ENCODE measurements at regions not wholly inside any gene's neighbourhood (a gene's known extent, or its start where the extent isn't known, plus 50 kb on each side); places are given as distances from the start of the nearest gene placed in this dataset.

DNA sequence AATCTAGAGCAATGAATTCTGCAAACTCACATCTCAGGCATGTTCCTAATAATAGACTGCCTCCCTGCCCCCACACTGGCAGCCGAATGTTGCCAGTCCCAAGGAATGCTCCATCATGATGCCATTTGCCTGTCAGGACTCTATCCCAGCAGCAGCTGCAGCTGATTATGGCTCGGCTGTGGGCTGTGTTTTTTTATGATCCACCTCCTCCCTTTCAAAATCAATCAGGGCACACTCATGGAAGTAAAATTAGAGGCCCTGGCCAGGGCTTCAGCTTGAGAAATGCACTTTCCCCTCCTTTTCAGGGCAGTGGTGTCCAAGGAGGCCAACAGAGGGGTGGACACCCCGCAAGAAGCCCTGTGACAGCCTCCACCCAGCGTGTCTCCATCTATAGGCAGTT, 176.7 kb upstream of the S1PR3 start:
- DNase-seq, result peak; percentile 33
- in situ Hi-C loops (cut with HindIII; ENCODE audit: low pct_ligation_motif_present, low sequenced_read_pairs), result no loop called here
- no peak overlapping the region for H3K4me3 ChIP-seq (ENCODE audit: low read depth, low read length)
- TF ChIP-seq, protein P1, sequence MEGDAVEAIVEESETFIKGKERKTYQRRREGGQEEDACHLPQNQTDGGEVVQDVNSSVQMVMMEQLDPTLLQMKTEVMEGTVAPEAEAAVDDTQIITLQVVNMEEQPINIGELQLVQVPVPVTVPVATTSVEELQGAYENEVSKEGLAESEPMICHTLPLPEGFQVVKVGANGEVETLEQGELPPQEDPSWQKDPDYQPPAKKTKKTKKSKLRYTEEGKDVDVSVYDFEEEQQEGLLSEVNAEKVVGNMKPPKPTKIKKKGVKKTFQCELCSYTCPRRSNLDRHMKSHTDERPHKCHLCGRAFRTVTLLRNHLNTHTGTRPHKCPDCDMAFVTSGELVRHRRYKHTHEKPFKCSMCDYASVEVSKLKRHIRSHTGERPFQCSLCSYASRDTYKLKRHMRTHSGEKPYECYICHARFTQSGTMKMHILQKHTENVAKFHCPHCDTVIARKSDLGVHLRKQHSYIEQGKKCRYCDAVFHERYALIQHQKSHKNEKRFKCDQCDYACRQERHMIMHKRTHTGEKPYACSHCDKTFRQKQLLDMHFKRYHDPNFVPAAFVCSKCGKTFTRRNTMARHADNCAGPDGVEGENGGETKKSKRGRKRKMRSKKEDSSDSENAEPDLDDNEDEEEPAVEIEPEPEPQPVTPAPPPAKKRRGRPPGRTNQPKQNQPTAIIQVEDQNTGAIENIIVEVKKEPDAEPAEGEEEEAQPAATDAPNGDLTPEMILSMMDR (IDR thresholded peaks at IDR 0.05; ENCODE audit: low read depth, low read length, missing control alignments), result no peak
- H3K27ac ChIP-seq, result no peak overlapping the region
- no peaks in the 10 kb centered on the region for H3K27me3 ChIP-seq (replicated peaks)
- no peaks in the 10 kb centered on the region for H3K36me3 ChIP-seq (replicated peaks)

DNA sequence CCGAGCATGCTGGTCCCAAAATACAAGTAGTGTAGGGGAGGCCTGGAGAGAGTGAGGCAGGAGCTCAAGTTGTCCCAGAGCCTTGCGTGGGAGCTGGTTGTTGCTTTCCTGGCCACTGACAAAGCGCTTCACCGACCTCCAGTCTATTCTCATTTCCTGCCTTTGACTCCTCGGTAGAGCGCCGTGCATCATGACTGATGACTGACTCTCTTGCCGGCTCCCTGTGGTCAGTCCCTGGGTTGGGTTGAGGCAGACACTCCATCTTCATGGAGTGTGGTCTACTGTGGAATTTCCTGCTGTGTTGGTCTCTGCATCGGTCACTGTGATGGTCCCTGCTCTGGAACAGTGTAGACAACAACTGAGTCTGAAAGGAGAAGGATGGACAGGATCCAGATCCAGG, 175.1 kb upstream of the S1PR3 start:
- peak; percentile 86 for DNase-seq
- peak overlapping the region; percentile 45 for H3K27ac ChIP-seq
- H3K36me3 ChIP-seq (replicated peaks), result no peaks in the 10 kb centered on the region
- in situ Hi-C loops (cut with HindIII; ENCODE audit: low pct_ligation_motif_present, low sequenced_read_pairs), result no loop called here
- no peak overlapping the region for H3K4me3 ChIP-seq (ENCODE audit: low read depth, low read length)
- no peaks in the 10 kb centered on the region for H3K27me3 ChIP-seq (replicated peaks)
- TF ChIP-seq, protein P1 (IDR thresholded peaks at IDR 0.05; ENCODE audit: low read depth, low read length, missing control alignments), result no peak

DNA sequence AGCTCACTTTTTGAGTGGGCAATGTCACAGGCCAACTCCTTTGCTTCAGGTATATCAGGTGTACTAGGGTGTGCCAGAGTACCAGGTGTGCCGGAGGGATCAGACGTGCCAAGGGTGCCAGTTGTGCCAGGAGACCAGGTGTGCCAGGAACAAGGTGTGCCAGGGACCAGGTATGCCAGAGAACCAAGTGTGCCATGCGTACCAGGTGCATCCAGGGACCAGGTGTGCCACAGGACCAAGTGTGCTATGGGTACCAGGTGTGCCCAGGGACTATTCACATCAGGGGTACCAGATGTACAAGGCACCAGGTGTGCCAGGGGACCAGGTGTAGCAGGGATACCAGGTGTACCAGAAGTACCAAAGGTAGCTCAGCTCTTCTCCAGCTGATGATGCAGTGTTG, 174.7 kb upstream of the S1PR3 start:
- TF ChIP-seq, protein P1 (IDR thresholded peaks at IDR 0.05; ENCODE audit: low read depth, low read length, missing control alignments), result no peak
- Histone ChIP-seq H3K36me3 (replicated peaks) (no peaks in the 10 kb centered on the region), H3K27me3 (replicated peaks) (no peaks in the 10 kb centered on the region)

GRCh38 chr9:88817628-88818027, 173.6 kb upstream of the S1PR3 start:
- TF ChIP-seq, protein P1 (IDR thresholded peaks at IDR 0.05; ENCODE audit: low read depth, low read length, missing control alignments), result no peak
- in situ Hi-C loops (cut with HindIII; ENCODE audit: low pct_ligation_motif_present, low sequenced_read_pairs), result no loop called here
- no peaks in the 10 kb centered on the region for H3K27me3 ChIP-seq (replicated peaks)

More for the DNA sequence above, 174.7 kb upstream of the S1PR3 start:
- DNase-seq, result no peak
- in situ Hi-C loops (cut with HindIII; ENCODE audit: low pct_ligation_motif_present, low sequenced_read_pairs), result no loop called here
- Histone ChIP-seq H3K4me3 (ENCODE audit: low read depth, low read length) (no peak overlapping the region), H3K27ac (no peak overlapping the region)

DNA sequence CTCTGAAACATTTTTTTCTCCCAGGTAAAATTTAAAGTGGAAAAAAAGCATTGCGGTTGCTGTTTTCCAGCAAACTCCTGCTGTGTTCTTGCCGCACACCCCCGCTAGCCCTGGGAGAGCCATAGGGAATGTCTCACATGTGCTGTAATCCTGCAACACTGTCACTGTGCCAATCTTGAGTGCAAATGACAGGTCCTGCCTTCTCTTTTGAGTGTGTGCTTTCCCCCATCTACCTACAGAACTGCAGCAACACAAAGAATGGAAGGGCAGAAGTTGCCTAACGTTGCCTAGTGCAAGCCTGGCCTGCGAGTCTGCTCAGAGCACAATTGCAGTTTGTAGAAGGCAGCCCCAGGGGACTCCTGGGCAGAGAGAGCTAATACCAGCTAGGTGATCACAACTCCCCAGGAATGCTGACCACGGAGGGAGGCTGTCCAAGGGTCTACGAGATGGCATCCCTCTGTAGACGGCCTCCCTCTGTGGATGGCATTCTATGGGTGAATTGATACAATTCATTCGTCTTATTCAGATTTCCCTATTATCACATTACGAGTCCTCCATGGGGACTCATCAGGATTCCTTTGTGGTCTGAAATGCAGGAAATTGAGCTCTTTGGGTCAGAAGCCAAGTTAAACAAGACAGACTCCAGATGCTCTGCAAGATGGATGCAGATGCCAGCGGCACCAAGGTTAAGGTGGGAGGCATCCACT, 172.6 kb upstream of the S1PR3 start:
- Histone ChIP-seq H3K36me3 (replicated peaks) (no peaks in the 10 kb centered on the region), H3K27ac (peak overlapping the region; percentile 44), H3K4me3 (ENCODE audit: low read depth, low read length) (no peak overlapping the region), H3K27me3 (replicated peaks) (no peaks in the 10 kb centered on the region)
- peak; percentile 61 for DNase-seq
- TF ChIP-seq, protein P1 (IDR thresholded peaks at IDR 0.05; ENCODE audit: low read depth, low read length, missing control alignments), result no peak
- in situ Hi-C loops (cut with HindIII; ENCODE audit: low pct_ligation_motif_present, low sequenced_read_pairs), result no loop called here

More at GRCh38 chr9:88817628-88818027, 173.6 kb upstream of the S1PR3 start:
- no peak overlapping the region for H3K4me3 ChIP-seq (ENCODE audit: low read depth, low read length)
- no peaks in the 10 kb centered on the region for H3K36me3 ChIP-seq (replicated peaks)
- no peak for DNase-seq
- H3K27ac ChIP-seq, result no peak overlapping the region

GRCh38 chr9:88819476-88819875, 171.8 kb upstream of the S1PR3 start:
- no peaks in the 10 kb centered on the region for H3K27me3 ChIP-seq (replicated peaks)
- TF ChIP-seq, protein P1 (IDR thresholded peaks at IDR 0.05; ENCODE audit: low read depth, low read length, missing control alignments), result no peak
- no peak overlapping the region for H3K27ac ChIP-seq
- no peaks in the 10 kb centered on the region for H3K36me3 ChIP-seq (replicated peaks)
- H3K4me3 ChIP-seq (ENCODE audit: low read depth, low read length), result no peak overlapping the region
- DNase-seq, result no peak
- in situ Hi-C loops (cut with HindIII; ENCODE audit: low pct_ligation_motif_present, low sequenced_read_pairs), result no loop called here

Measured in brain microvascular endothelial cell (primary cell).